GM21717 (cell line): ENCODE measurements at regions not wholly inside any gene's neighbourhood (a gene's known extent, or its start where the extent isn't known, plus 50 kb on each side); places are given as distances from the start of the nearest gene placed in this dataset.
"Not testable (repeated sequence)": the region's sequence is repeated elsewhere in the genome, so short reads cannot be mapped to it uniquely, and the experiment has no call there.

Experiments used
- ATAC-seq: cut with Tn5 transposase; IDR thresholded peaks from one replicate; pipeline ENCODE4 v1.9.1; 2021; ENCODE audit warnings: mild to moderate bottlenecking, moderate library complexity; ENCODE audit not compliant: unreplicated experiment

DNA sequence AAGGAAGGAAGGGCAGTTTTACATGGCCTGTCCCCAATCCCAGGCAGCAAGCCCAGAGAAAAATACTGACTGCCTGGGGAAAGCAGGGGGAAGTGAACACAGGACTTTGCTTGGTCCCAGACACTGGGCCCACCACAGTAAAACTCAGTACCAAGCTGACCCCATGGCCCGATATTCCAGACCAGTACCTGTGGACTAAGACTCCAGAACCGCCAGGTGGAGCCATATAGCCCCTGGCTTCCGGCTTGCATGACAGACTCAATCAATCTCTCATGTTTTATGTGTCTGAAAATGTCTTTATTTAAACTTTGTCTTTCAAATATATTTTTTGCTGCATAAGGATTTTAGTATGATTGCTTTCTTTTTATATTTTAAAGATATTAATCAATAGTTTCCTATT, 767.9 kb upstream of the SLITRK6 start:
- no peak for ATAC-seq

DNA sequence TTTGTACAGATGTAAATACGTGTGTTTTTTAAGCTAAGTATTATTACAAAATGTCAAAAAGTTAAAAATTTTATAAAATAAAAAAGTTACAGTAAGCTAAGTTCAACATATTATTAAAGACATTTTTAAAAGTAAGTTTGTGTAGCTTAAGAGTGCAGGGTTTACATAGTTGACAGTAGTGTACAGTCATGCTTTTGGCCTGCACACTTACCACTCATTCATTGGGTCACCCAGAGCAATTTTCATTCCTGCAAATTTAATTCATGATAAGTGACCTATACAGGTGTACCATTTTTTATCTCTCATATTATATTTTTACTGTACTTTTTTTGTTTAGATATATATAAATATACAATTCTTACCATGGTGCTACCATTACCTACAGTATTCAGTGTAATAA, 769.9 kb upstream of the SLITRK6 start:
- no peak for ATAC-seq

DNA sequence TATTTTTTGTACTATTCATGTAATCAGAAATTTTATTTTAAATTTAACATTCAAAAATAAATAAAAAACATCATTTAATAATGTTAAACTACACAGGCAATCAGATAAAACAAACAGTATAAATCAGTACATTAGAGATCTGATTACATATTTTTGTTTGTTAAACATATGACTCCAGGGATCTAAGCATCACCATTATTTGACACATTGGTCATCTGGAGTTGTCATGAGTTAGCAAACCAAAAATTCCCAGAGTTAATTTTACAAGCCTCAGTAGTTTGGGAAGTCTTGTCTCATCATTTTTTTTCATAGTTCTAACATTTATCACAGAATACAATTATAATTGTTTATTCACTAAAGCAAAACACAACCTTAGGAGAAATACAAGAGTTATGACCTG, 770.8 kb upstream of the SLITRK6 start:
- no peak for ATAC-seq

DNA sequence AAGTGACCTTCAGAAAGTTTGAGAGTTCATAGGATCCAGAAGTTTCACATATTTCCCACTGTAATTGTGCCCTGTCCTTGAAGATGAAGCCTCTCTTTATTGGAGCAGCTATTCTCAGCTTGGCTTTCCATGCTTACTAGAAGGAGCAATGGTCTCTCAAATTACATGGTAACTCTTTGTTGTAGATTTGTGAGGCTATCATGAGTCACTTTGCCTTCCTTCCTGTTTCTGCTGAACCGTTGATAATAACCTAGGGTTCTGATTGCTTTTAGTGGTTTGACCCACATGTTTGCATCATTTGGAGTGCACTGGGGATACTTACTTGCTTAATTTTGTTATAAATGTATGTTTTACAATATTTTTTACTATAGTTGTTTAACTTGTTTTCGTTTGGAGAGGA, 772.9 kb upstream of the SLITRK6 start:
- ATAC-seq = no peak

DNA sequence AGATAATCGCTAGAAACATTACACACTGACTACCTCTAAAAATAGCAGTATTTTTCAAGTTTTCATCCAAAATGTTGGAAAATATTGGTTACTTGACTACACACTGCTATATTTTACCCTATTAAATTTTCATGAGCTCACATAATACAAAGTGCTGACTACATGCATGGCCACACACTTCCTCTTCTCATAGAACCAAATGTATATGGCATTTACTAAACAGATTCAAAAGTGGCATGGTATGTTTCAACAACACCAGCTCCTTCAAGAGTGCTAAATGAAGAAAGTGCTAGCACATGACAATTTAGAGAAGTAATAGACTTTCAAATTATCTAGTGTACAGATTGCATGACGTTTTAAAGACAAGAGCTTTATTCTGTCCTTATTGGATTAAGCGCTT, 780.4 kb upstream of the SLITRK6 start:
- ATAC-seq = no peak

DNA sequence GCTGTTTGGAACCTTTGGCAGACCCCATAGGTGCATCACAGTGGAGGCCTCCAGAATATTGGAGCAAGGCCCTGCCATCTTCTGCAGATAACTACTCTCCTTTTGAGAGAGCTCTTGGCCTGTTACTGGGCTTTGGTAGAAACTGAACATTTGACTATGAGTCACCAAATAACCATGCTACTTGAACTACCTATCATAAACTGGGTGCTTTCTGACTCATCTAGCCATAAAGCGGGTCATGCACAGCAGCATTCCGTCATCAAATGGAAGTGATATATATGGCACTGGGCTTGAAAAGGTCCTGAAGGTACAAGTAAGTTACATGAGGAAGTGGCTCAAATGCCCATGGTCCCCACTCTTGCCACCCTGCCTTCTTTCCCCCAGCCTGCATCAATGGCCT, 782.5 kb upstream of the SLITRK6 start:
- no peak for ATAC-seq

DNA sequence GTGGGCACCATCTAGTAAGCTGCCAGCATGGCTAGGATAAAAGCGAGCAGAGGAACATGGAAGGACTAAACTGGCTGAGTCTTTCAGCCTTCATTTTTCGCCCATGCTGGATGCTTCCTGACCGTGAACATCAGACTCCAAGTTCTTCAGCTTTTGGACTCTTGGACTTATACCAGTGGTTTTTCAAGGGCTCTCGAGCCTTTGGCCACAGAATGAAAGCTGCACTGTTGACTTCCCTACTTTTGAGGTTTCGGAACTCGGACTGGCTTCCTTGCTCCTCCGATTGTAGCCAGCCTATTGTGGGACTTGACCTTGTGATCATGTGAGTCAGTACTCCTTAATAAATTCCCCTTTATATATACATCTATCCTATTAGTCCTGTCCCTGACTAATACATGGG, 785.1 kb upstream of the SLITRK6 start:
- ATAC-seq = no peak

DNA sequence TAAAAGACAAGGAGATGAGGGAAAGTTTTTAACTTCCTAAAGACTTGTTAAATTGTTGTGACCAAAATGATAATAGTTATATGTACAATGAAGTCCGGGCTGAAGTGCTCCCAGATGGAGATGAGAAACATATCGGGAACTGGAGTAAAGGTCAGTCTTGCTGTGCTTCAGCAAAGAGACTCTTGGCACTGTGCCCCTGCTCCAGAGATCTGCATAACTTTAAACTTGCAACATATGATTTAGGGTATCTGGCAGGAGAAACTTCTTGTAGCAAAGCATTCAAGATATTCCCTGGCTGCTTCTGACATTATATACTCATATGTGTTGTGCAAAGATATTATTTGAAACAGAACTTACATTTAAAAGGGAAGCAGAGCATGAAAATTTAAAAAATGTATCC, 786.6 kb upstream of the SLITRK6 start:
- ATAC-seq = no peak

DNA sequence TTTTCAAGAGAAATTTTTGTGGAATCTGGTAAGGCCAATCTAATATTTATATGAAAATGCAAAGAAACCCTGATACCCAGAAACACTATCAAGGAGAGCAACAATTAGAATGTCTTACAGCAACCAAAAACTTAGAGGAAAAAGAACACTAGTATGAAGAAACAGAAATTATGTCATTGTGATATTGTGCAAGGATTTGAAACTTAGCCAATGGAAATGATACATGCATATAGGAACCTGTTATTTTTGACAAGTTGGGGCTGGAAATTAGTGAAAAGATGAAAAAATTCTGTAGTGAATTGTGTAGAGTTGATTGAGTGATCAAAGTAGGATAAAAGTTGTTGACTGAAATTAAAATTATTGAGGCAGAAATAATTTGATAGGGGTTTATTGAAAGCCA, 792.6 kb upstream of the SLITRK6 start:
- no peak for ATAC-seq

DNA sequence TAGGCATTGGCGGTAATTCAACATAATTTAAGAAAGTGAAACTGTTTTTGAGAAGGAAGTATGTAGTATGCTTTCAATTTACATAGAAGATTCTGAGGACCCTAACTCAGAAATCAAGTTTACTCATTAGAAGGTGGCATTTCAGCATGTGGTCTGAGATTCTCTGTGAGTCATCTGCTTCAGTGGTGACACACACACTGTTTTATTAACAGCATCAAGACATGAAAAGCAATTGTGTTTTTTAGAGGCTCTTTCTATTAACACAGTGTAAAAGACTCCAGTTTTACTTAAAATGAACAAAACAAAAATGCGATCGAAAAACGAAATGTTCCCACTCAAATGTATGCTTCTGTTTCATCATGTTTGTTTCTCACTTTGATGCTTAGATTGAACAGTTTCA, 802.1 kb upstream of the SLITRK6 start:
- no peak for ATAC-seq

DNA sequence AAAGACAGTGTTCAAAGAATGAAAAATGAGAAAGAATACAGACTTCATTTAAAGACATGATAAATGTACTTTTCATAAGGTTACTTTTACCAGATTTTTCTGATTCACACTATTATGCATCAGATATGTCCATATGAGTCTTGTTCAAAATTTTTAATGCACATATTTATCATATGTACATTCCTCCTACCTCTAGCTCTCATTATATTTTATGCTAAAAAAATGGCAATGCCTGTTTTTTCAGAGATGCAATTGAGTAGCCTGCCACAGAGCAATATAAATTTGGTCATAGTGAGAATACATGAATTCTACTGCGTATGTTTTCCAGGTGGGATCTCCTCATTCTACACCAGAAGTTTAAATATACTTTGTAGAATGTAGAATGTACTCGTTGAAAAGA, 807.0 kb upstream of the SLITRK6 start:
- no peak for ATAC-seq

DNA sequence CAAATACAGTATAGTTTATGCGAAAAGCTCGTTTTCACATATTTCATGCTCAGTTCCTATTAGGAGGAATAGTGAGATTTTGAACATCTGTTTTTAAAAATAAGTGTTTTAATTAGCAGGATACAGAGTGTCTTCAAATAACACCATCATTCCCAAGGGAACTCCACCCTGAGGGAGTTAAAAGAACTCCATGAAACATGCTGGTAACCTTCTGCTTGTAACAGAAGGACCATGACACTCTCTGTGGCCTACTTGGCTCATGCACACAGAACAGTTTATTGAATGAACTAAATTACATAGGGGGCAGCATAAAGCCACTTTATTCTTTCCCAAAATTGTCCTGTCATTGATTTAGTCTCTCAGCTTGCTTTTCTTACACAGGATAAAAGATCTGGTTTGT, 809.5 kb upstream of the SLITRK6 start:
- no peak for ATAC-seq

DNA sequence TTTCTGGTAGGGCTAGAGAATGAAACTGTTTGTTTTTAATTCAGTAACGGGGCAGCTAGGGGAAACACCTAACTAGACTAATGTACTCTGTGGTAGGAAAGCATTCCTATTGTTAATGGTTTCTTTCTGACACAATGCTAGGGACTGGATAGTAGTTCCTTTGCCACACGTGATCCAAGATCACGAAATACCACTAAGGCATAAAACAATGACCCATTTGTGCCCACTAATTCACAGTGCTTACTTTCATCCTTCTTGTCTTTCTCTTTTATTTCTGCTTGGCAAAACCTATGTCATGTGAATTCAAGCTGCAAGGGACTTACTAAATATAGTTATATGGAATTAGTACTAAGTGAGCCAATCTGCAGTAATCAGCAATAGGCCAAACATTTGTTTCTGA, 834.1 kb upstream of the SLITRK6 start:
- no peak for ATAC-seq

DNA sequence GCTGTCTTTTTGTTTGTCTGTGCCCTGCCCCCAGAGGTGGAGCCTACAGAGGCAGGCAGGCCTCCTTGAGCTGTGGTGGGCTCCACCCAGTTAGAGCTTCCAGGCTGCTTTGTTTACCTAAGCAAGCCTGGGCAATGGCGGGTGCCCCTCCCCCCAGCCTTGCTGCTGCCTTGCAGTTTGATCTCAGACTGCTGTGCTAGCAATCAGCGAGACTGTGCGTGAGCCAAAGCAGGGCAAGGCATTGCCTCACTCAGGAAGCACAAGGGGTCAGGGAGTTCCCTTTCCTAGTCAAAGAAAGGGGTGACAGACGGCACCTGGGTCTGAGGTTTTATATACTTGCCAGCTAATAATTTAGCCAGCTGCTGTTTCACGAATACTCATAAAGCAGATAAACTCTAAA, 852.0 kb upstream of the SLITRK6 start:
- not testable (repeated sequence) for ATAC-seq

DNA sequence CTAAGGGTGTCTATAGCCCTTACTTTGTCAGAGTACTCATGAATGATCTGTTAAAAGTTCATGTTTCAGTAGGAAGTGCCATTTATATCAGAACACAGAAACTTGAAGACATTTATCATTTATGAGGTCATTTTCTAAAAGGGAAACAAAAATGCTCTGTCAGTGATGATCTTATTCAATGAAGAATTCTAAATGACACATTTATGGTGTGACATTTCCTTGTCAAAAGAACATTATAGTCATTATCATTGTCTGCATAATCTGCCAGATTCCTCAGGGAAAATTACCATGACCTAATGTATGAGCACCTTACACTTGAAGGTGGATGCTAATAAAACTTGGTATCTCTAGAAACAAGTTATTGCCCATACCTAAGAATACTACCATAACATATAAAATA, 853.8 kb upstream of the SLITRK6 start:
- ATAC-seq = no peak

DNA sequence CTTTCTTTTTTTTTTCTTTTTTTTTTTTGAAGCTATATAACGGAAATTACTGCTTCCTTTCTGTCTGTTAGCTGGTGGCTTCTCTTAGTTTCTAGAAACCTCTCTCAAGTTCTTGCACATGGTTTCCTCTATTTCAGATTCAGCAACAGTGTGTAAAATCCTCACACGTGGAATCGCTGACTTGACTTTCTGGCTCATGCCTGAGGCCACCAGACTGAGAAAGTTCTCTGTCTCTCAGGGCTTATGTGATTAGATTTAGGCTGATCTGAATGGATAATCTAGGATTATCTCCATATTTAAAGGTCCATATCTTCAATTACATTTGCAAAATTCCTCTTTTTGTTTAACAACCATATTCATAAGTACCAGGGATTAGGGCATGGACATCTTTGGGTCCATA, 856.3 kb upstream of the SLITRK6 start:
- ATAC-seq = no peak

DNA sequence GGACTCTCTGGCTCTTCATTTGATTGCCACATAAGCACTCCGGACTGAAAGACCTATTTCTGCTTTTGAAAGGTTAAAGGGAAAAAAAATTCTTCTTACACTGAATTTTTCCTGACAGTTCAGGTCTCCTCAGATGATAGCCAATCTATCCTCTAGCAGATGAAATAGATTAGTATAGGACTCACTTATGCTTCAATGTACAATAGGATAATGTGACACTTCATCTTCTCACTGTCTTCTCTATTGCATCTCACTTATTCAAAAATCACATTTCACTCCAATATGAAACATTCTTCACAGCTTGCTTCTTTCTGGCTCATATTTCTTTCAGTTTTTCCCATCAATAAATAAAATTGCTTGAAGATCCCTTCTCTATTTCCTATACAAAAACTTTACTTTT, 860.9 kb upstream of the SLITRK6 start:
- no peak for ATAC-seq

DNA sequence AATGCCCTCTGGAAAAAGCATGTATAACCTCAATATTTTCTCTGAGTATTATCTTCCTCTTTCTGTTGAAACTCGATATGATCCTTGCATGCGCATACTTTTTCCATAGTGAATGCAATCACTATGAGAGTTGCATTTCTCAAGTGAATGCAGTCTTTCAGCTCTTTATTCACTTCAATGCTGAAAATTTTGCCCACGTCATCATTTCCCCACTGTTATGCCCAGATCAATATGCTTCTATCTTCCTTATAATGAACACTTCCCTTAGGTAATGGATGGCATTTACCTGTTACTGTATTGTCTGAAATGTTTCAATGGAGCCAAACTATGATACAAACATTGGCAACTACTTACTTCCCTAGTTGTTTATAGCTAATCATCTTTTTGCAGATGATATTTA, 866.6 kb upstream of the SLITRK6 start:
- no peak for ATAC-seq

DNA sequence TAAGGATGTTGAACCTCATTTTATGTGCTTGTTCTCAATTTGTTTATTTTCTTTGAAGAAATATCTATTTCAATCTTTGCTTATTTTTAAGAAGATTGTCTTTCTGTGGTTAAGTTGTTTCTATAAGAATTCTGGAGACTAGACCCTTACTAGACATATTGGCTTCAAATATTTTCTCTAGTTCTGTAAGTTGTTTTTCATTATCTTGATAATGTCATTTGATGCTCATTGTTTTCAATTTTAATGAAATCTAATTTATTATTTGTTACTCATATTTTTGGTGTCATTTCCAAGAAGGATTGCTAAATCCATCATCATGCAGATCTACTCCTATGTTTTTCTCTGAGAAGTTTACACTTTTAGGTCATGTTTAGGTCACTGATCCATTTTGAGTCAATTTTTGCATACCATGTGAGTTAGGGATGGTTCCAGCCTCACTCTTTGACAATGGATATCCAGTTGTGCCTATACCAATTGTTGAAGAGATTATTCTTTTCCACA, 874.8 kb upstream of the SLITRK6 start:
- ATAC-seq = no peak

DNA sequence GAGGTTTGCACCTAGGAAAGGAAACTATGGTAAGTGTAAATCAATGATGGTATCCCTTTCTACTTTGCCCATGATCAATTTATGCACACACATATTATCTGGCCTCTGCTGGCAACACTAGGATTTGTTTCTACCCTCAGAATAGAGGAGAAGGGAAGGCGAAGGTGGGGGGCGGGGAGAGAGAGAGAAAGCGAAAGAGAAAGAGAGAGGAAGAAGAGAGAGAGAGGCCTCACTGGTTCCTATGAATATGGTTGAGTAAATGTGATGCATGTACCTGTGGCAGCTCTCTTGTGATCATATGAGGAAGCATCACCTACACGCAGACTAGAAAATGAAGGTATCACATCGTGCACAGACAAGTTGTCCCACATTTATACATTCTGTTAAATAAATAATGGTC, 882.0 kb upstream of the SLITRK6 start:
- no peak for ATAC-seq

DNA sequence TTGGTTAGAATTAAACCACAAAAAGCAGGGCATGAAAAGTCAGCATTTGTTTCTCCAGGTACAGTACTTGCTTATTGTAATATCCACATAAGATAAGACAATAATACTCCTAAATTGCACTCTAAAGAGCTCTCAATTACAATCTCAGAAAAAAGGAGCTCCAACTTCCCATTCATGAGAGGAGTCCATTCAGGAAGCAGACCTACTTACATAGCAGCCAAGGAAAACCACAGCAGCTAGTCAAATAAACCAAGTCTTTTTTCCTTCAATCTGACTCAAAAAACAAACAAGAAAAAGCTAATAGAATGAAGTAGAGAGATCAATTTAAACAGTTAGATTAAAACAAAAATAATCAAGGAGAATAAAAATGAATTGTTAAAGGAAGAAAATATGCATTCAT, 885.2 kb upstream of the SLITRK6 start:
- no peak for ATAC-seq

DNA sequence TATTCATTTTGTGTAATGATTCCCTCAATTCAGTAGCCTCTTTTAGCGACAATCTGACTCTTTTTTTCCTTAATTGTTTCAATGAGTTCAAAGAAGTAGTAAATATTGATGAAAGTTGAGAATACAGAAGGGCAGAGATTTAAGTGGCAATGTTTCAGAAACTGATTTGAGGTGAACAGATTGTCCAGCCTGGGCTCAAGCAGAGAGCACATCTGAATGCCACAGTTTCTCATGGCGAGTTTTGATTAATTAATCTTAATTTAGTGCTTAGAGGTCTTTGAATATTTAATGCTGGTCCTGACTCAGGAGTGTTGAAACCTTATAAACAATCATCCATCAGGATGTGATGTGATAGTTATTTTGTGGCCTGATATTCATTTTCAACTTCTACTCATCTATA, 890.7 kb upstream of the SLITRK6 start:
- no peak for ATAC-seq

DNA sequence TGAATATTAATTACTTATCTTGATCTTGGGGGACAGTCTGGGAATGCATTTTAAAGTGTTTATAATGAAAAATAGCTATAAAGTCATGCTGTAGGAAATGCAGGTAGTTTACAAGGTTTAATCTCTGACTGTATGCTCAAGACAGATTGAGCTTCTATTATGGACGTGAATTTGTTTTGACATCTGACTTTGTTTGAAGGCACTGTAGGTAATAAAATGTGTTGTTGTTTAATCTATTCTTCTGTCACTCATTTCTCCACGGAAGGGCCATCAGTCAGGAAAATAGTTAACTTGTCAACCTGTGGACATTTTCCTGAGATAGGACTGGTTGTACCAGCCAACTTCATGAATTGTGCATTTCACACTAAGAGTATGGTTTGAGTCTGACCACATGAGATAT, 893.1 kb upstream of the SLITRK6 start:
- ATAC-seq = no peak

DNA sequence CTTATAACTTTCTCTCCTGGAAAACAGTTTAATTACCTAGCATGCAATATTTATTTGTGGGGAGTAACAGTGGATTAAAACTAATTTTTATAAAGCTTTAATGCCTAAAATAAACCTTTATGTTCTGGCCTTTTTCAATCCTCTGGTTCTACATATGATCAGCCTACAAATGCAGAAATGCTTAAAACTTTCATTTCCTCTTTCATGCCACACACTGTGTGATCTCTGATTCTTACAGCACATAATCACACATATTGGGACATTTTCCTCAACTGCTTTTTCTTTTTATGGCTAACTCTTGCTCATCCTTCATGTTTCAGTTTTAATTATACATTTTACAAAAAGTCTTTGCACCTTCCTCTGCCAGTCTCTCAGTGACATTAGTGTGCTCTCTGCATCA, 910.8 kb upstream of the SLITRK6 start:
- ATAC-seq = no peak
